HEK293 (cell line): ENCODE measurements at regions not wholly inside any gene's neighbourhood (a gene's known extent, or its start where the extent isn't known, plus 50 kb on each side); places are given as distances from the start of the nearest gene placed in this dataset.

Source experiments
- CTCF ChIA-PET: fragments of 350-600 bp; formaldehyde crosslinking; extraction: SDS; loops from one replicate; lab custom pipeline; 2021; ENCODE audit warnings: antibody characterized with exemption; lab: Yijun Ruan, JAX
- POLR2A ChIA-PET: fragments of 300-600 bp; formaldehyde crosslinking; extraction: SDS; loops from one replicate; lab custom pipeline; 2020; ENCODE audit warnings: antibody characterized with exemption, inconsistent platforms; lab: Yijun Ruan, JAX
- H3K27ac ChIP-seq: fragments of 200-500 bp; sonication (Bioruptor generic); 2 replicates; pipeline ENCODE4 v1.5.1; 2014; ENCODE audit warnings: low read depth, low read length, control low read depth, inconsistent platforms; ENCODE audit errors: extremely low read depth
- H3K36me3 ChIP-seq, 2 experiments: fragments of 200-500 bp in 1 of 2; sonication (Bioruptor generic) in 1 of 2; 1 replicate in 1 of 2; 2 replicates in 1 of 2; pipeline ENCODE4 v1.5.1; 2014 to 2017; ENCODE audit warnings: inconsistent platforms in 2 of 2, low read length in 2 of 2; ENCODE audit not compliant: control insufficient read depth in 2 of 2, insufficient read depth in 1 of 2
- H3K4me1 ChIP-seq: fragments of 200-500 bp; sonication (Bioruptor generic); 2 replicates; pipeline ENCODE4 v1.5.1; 2014; ENCODE audit warnings: mild to moderate bottlenecking, low read length, inconsistent platforms; ENCODE audit not compliant: control insufficient read depth, insufficient read depth
- H3K4me3 ChIP-seq: 2 replicates; pipeline ENCODE4 v1.5.1; 2011; ENCODE audit warnings: low read depth, mild to moderate bottlenecking, control low read depth, low read length, moderate library complexity
- H3K9me3 ChIP-seq: fragments of 200-500 bp; sonication (Bioruptor generic); 2 replicates; pipeline ENCODE4 v1.5.1; 2014; ENCODE audit warnings: low read depth, low read length, inconsistent platforms; ENCODE audit not compliant: control insufficient read depth, insufficient read depth
- MYNN ChIP-seq: fragments of 450-650 bp; formaldehyde crosslinking; IDR thresholded peaks from 2 replicates; pipeline ENCODE4 v1.5.1; 2016; ENCODE audit warnings: missing biosample characterization, missing genetic modification characterization, borderline replicate concordance
- SCRT1 ChIP-seq: fragments of 450-650 bp; formaldehyde crosslinking; IDR thresholded peaks from 2 replicates; pipeline ENCODE4 v1.5.1; 2016; ENCODE audit warnings: missing biosample characterization, missing genetic modification characterization, borderline replicate concordance
- SETDB1 ChIP-seq: IDR thresholded peaks from one replicate; pipeline ENCODE4 v1.6.1; 2017; ENCODE audit warnings: mild to moderate bottlenecking, low read length, moderate library complexity, mixed read lengths; ENCODE audit not compliant: insufficient read length
- TRIM28 ChIP-seq: IDR thresholded peaks from 2 replicates; pipeline ENCODE4 v1.6.1; 2011; ENCODE audit warnings: low read length, control low read depth, borderline replicate concordance
- ZBTB1 ChIP-seq: fragments of 450-650 bp; formaldehyde crosslinking; IDR thresholded peaks from 2 replicates; pipeline ENCODE4 v1.5.1; 2016; ENCODE audit warnings: missing biosample characterization, missing genetic modification characterization
- ZBTB21 ChIP-seq: fragments of 450-650 bp; formaldehyde crosslinking; IDR thresholded peaks from 2 replicates; pipeline ENCODE4 v1.5.1; 2017; ENCODE audit warnings: missing biosample characterization, missing genetic modification characterization
- ZBTB8A ChIP-seq: fragments of 450-650 bp; formaldehyde crosslinking; IDR thresholded peaks from 2 replicates; pipeline ENCODE4 v1.5.1; 2016; ENCODE audit warnings: missing biosample characterization, missing genetic modification characterization
- ZNF140 ChIP-seq: fragments of 450-650 bp; formaldehyde crosslinking; IDR thresholded peaks from 2 replicates; pipeline ENCODE4 v1.5.1; 2016; ENCODE audit warnings: missing biosample characterization, missing genetic modification characterization
- ZNF341 ChIP-seq: fragments of 450-650 bp; formaldehyde crosslinking; IDR thresholded peaks from 2 replicates; pipeline ENCODE4; 2016; ENCODE audit warnings: low read depth, missing biosample characterization, missing genetic modification characterization
- ZNF366 ChIP-seq: fragments of 450-650 bp; formaldehyde crosslinking; conservative IDR thresholded peaks from 2 replicates; pipeline ENCODE4 v1.5.1; 2016; ENCODE audit warnings: missing biosample characterization, missing genetic modification characterization
- ZNF37A ChIP-seq: fragments of 450-650 bp; IDR thresholded peaks from 2 replicates; pipeline ENCODE4 v1.5.1; 2018; ENCODE audit warnings: missing biosample characterization, missing genetic modification characterization
- ZNF514 ChIP-seq: fragments of 450-650 bp; formaldehyde crosslinking; IDR thresholded peaks from 2 replicates; pipeline ENCODE4 v1.5.1; 2016; ENCODE audit warnings: missing biosample characterization, missing genetic modification characterization
- ZNF558 ChIP-seq: fragments of 450-650 bp; formaldehyde crosslinking; IDR thresholded peaks from 2 replicates; pipeline ENCODE4 v1.5.1; 2016; ENCODE audit warnings: missing biosample characterization, missing genetic modification characterization
- ZNF571 ChIP-seq: fragments of 450-650 bp; formaldehyde crosslinking; IDR thresholded peaks from 2 replicates; pipeline ENCODE4 v1.5.0; 2017; ENCODE audit warnings: missing biosample characterization, missing genetic modification characterization
- ZNF600 ChIP-seq: fragments of 450-650 bp; formaldehyde crosslinking; IDR thresholded peaks from 2 replicates; pipeline ENCODE4 v1.5.1; 2016; ENCODE audit warnings: missing biosample characterization, missing genetic modification characterization
- ZNF639 ChIP-seq: fragments of 450-650 bp; formaldehyde crosslinking; IDR thresholded peaks from 2 replicates; pipeline ENCODE4 v1.5.1; 2016; ENCODE audit warnings: missing biosample characterization, missing genetic modification characterization
- ZNF670 ChIP-seq: fragments of 450-650 bp; formaldehyde crosslinking; IDR thresholded peaks from 2 replicates; pipeline ENCODE4 v1.5.1; 2016; ENCODE audit warnings: missing biosample characterization, missing genetic modification characterization, low read depth
- ZNF677 ChIP-seq: fragments of 450-650 bp; IDR thresholded peaks from 2 replicates; pipeline ENCODE4 v1.5.0; 2018; ENCODE audit warnings: missing biosample characterization, mild to moderate bottlenecking, missing genetic modification characterization, moderate library complexity
- ZNF76 ChIP-seq: fragments of 450-650 bp; formaldehyde crosslinking; IDR thresholded peaks from 2 replicates; pipeline ENCODE4; 2016; ENCODE audit warnings: low read depth, missing biosample characterization, missing genetic modification characterization, borderline replicate concordance
- ZNF768 ChIP-seq: fragments of 450-650 bp; formaldehyde crosslinking; IDR thresholded peaks from 2 replicates; pipeline ENCODE4 v1.5.1; 2018; ENCODE audit warnings: missing biosample characterization, mild to moderate bottlenecking, missing genetic modification characterization
- ZSCAN23 ChIP-seq: fragments of 450-650 bp; formaldehyde crosslinking; IDR thresholded peaks from 2 replicates; pipeline ENCODE4 v1.5.1; 2016; ENCODE audit warnings: missing biosample characterization, missing genetic modification characterization
- TF ChIP-seq, protein P1 (sequence below): fragments of 450-650 bp; formaldehyde crosslinking; optimal IDR thresholded peaks from 2 replicates; pipeline ENCODE3; 2016; ENCODE audit warnings: missing biosample characterization, mild to moderate bottlenecking, missing genetic modification characterization
- TF ChIP-seq, protein P2 (sequence below): fragments of 450-650 bp; formaldehyde crosslinking; IDR thresholded peaks from 2 replicates; pipeline ENCODE4 v1.5.1; 2017; ENCODE audit warnings: missing biosample characterization, missing genetic modification characterization
- TF ChIP-seq, protein P3 (sequence below): fragments of 450-650 bp; formaldehyde crosslinking; IDR thresholded peaks from 2 replicates; pipeline ENCODE4 v1.5.1; 2016; ENCODE audit warnings: missing biosample characterization, missing genetic modification characterization
- TF ChIP-seq, protein P4 (sequence below): fragments of 450-650 bp; formaldehyde crosslinking; IDR thresholded peaks from 2 replicates; pipeline ENCODE4 v1.5.1; 2016; ENCODE audit warnings: missing biosample characterization, missing genetic modification characterization

DNA sequence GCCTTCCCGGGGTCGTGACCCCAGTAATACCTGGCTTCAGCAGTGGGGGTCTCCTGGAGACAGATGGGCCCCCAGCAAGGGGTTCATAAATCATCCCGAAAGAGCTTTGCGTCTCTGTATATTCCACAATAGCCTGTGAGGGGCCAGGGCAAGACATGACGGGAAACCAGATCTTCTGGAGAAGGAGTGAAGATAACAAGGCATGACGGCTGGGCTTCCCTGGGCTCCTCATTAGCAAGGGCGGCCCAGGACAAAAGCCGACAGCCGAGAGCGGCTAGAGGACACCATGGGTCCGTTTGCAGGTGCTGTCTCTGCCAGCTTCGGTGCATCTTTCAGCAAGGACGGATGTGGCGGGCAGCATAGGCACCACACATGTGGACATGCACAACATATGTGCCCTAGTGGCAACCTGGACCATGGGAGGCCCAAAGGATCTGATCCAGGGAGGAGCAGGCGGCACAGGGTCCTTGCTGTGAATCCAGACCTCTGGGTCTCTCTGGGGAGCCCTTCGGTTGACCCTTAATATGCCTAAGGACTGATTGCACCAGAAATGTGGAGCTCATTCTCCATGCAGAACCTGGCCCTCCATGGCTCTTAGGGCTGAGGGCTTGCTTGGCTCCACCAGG, 136.9 kb upstream of the FOXF1 start:
- H3K9me3 ChIP-seq, result no peaks in the 10 kb centered on the region
- POLR2A ChIA-PET, result no interaction called here
- CTCF ChIA-PET, result interaction anchor here (1.0 kb wide), 1 partner anchor 104 kb away, joined by 3 read pairs; no protein-coding TSS in a partner anchor
- H3K27ac ChIP-seq, result no peak overlapping the region
- no peaks in the 10 kb centered on the region for H3K36me3 ChIP-seq
- no peaks in the 10 kb centered on the region for H3K4me1 ChIP-seq
- TF ChIP-seq ZBTB1 (tag by site-specific recombination) (no peak), ZSCAN23 (tag by site-specific recombination) (no peak), ZNF677 (no peak), ZNF514 (tag by site-specific recombination) (no peak), SCRT1 (tag by site-specific recombination) (no peak), MYNN (tag by site-specific recombination) (no peak), ZBTB21 (tag by site-specific recombination) (no peak), ZNF76 (no peak), ZNF140 (tag by site-specific recombination) (no peak), ZNF558 (no peak), ZBTB8A (tag by site-specific recombination) (no peak)
- TF ChIP-seq, protein P1, sequence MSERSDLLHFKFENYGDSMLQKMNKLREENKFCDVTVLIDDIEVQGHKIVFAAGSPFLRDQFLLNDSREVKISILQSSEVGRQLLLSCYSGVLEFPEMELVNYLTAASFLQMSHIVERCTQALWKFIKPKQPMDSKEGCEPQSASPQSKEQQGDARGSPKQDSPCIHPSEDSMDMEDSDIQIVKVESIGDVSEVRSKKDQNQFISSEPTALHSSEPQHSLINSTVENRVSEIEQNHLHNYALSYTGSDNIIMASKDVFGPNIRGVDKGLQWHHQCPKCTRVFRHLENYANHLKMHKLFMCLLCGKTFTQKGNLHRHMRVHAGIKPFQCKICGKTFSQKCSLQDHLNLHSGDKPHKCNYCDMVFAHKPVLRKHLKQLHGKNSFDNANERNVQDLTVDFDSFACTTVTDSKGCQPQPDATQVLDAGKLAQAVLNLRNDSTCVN, result no peak
- TF ChIP-seq, protein P2, sequence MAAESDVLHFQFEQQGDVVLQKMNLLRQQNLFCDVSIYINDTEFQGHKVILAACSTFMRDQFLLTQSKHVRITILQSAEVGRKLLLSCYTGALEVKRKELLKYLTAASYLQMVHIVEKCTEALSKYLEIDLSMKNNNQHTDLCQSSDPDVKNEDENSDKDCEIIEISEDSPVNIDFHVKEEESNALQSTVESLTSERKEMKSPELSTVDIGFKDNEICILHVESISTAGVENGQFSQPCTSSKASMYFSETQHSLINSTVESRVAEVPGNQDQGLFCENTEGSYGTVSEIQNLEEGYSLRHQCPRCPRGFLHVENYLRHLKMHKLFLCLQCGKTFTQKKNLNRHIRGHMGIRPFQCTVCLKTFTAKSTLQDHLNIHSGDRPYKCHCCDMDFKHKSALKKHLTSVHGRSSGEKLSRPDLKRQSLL (tag by site-specific recombination), result no peak
- TF ChIP-seq, all 188 proteins: peak for 0
- H3K4me3 ChIP-seq, result no peak overlapping the region

GRCh38 chr16:86374603-86375130, 135.7 kb upstream of the FOXF1 start:
- Histone ChIP-seq H3K4me3 (no peak overlapping the region), H3K9me3 (no peaks in the 10 kb centered on the region), H3K4me1 (no peaks in the 10 kb centered on the region)
- ChIA-PET CTCF (interaction anchor here (0.5 kb wide), 1 partner anchor 169 kb away, joined by 3 read pairs; no protein-coding TSS in a partner anchor), POLR2A (no interaction called here)
- TF ChIP-seq ZNF514 (tag by site-specific recombination) (no peak), ZNF37A (tag by site-specific recombination) (no peak), ZNF639 (no peak), ZNF366 (no peak), ZNF600 (no peak), ZNF140 (tag by site-specific recombination) (no peak), ZNF670 (no peak), ZNF768 (tag by site-specific recombination) (no peak), TRIM28 (peak; percentile 88; the same call in 1 of the 2 replicates), ZNF571 (tag by site-specific recombination) (no peak), SETDB1 (peak; percentile 50), ZNF341 (tag by site-specific recombination) (no peak)
- TF ChIP-seq, protein P3, sequence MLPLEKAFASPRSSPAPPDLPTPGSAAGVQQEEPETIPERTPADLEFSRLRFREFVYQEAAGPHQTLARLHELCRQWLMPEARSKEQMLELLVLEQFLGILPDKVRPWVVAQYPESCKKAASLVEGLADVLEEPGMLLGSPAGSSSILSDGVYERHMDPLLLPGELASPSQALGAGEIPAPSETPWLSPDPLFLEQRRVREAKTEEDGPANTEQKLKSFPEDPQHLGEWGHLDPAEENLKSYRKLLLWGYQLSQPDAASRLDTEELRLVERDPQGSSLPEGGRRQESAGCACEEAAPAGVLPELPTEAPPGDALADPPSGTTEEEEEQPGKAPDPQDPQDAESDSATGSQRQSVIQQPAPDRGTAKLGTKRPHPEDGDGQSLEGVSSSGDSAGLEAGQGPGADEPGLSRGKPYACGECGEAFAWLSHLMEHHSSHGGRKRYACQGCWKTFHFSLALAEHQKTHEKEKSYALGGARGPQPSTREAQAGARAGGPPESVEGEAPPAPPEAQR (tag by site-specific recombination), result no peak
- TF ChIP-seq, protein P4, sequence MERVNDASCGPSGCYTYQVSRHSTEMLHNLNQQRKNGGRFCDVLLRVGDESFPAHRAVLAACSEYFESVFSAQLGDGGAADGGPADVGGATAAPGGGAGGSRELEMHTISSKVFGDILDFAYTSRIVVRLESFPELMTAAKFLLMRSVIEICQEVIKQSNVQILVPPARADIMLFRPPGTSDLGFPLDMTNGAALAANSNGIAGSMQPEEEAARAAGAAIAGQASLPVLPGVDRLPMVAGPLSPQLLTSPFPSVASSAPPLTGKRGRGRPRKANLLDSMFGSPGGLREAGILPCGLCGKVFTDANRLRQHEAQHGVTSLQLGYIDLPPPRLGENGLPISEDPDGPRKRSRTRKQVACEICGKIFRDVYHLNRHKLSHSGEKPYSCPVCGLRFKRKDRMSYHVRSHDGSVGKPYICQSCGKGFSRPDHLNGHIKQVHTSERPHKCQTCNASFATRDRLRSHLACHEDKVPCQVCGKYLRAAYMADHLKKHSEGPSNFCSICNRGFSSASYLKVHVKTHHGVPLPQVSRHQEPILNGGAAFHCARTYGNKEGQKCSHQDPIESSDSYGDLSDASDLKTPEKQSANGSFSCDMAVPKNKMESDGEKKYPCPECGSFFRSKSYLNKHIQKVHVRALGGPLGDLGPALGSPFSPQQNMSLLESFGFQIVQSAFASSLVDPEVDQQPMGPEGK (tag by site-specific recombination), result no peak
- TF ChIP-seq, all 188 proteins: peak for 2
- no peaks in the 10 kb centered on the region for H3K36me3 ChIP-seq
- no peak overlapping the region for H3K27ac ChIP-seq
